ENCODE measurements at regions not wholly inside any gene's neighbourhood (a gene's known extent, or its start where the extent isn't known, plus 50 kb on each side); places are given as distances from the start of the nearest gene placed in this dataset.

- no peak overlapping the region for H2BK120ac ChIP-seq (ENCODE audit: low read depth, low read length)
- no peak for DNase-seq
- no peaks in the 10 kb centered on the region for H3K4me1 ChIP-seq (ENCODE audit: control insufficient read depth, low read depth, low read length)
- no peak overlapping the region for H3K18ac ChIP-seq (ENCODE audit: low read length)
- H2AK5ac ChIP-seq (ENCODE audit: low read length): no peak overlapping the region
- no peaks in the 10 kb centered on the region for H3K79me2 ChIP-seq (ENCODE audit: control insufficient read depth, insufficient read depth, low read length)
- H3K36me3 ChIP-seq (ENCODE audit: control insufficient read depth, insufficient read depth, low read length): no peaks in the 10 kb centered on the region
- no peak overlapping the region for H3K9ac ChIP-seq (ENCODE audit: low read length)
- H3K23ac ChIP-seq (ENCODE audit: low read length): no peak overlapping the region
- H4K8ac ChIP-seq (ENCODE audit: low read depth, low read length): no peak overlapping the region
- no CpG with 5 or more reads among the region's 2 CpGs for WGBS (ENCODE audit: extremely low coverage, insufficient coverage, low lambda C conversion rate)
- no peak overlapping the region for H2BK5ac ChIP-seq (ENCODE audit: low read length)
- H3K27me3 ChIP-seq (ENCODE audit: insufficient read depth, low read length, poor library complexity): no peaks in the 10 kb centered on the region
- H3K27ac ChIP-seq (ENCODE audit: low read depth, low read length): no peak overlapping the region
- no peak overlapping the region for H4K5ac ChIP-seq (ENCODE audit: low read length)
- H3K4me2 ChIP-seq (ENCODE audit: low read length): no peak overlapping the region
- no peak overlapping the region for H2BK15ac ChIP-seq (replicated peaks; ENCODE audit: low read depth)
- no peak overlapping the region for H3K4ac ChIP-seq (ENCODE audit: low read depth, low read length)
- H3K79me1 ChIP-seq (ENCODE audit: low read length): no peaks in the 10 kb centered on the region
- no peak overlapping the region for H3K56ac ChIP-seq (ENCODE audit: low read length)
- H3K4me3 ChIP-seq (ENCODE audit: low read length): no peak overlapping the region
Measured at GRCh38 chr5:39561421-39561820, 136.6 kb upstream of the DAB2 start.

- no peak overlapping the region for H3K4me2 ChIP-seq (ENCODE audit: low read length)
- H2BK120ac ChIP-seq (ENCODE audit: low read depth, low read length): no peak overlapping the region
- no peak overlapping the region for H4K8ac ChIP-seq (ENCODE audit: low read depth, low read length)
- no peak for DNase-seq
- H2BK5ac ChIP-seq (ENCODE audit: low read length): no peak overlapping the region
- H2BK15ac ChIP-seq (replicated peaks; ENCODE audit: low read depth): no peak overlapping the region
- no peak overlapping the region for H3K56ac ChIP-seq (ENCODE audit: low read length)
- no peak overlapping the region for H2AK5ac ChIP-seq (ENCODE audit: low read length)
- H3K18ac ChIP-seq (ENCODE audit: low read length): no peak overlapping the region
- H4K5ac ChIP-seq (ENCODE audit: low read length): no peak overlapping the region
- H3K79me2 ChIP-seq (ENCODE audit: control insufficient read depth, insufficient read depth, low read length): no peaks in the 10 kb centered on the region
- H3K9ac ChIP-seq (ENCODE audit: low read length): no peak overlapping the region
- H3K4me3 ChIP-seq (ENCODE audit: low read length): no peak overlapping the region
- H3K27ac ChIP-seq (ENCODE audit: low read depth, low read length): no peak overlapping the region
- no peaks in the 10 kb centered on the region for H3K27me3 ChIP-seq (ENCODE audit: insufficient read depth, low read length, poor library complexity)
- H3K79me1 ChIP-seq (ENCODE audit: low read length): no peaks in the 10 kb centered on the region
- H3K4ac ChIP-seq (ENCODE audit: low read depth, low read length): no peak overlapping the region
- no peak overlapping the region for H3K23ac ChIP-seq (ENCODE audit: low read length)
- no peaks in the 10 kb centered on the region for H3K4me1 ChIP-seq (ENCODE audit: control insufficient read depth, low read depth, low read length)
- no peaks in the 10 kb centered on the region for H3K36me3 ChIP-seq (ENCODE audit: control insufficient read depth, insufficient read depth, low read length)
- no CpG with 5 or more reads among the region's 2 CpGs for WGBS (ENCODE audit: extremely low coverage, insufficient coverage, low lambda C conversion rate)
Measured at GRCh38 chr5:39560726-39561125, 135.9 kb upstream of the DAB2 start.

- Histone ChIP-seq H3K56ac (ENCODE audit: low read length) (no peak overlapping the region), H3K23ac (ENCODE audit: low read length) (no peak overlapping the region), H3K36me3 (ENCODE audit: control insufficient read depth, insufficient read depth, low read length) (no peaks in the 10 kb centered on the region), H3K79me1 (ENCODE audit: low read length) (no peaks in the 10 kb centered on the region), H2BK15ac (replicated peaks; ENCODE audit: low read depth) (no peak overlapping the region), H3K4me2 (ENCODE audit: low read length) (no peak overlapping the region), H3K27ac (ENCODE audit: low read depth, low read length) (no peak overlapping the region), H3K79me2 (ENCODE audit: control insufficient read depth, insufficient read depth, low read length) (no peaks in the 10 kb centered on the region), H2BK120ac (ENCODE audit: low read depth, low read length) (no peak overlapping the region), H3K18ac (ENCODE audit: low read length) (no peak overlapping the region), H4K8ac (ENCODE audit: low read depth, low read length) (no peak overlapping the region), H3K27me3 (ENCODE audit: insufficient read depth, low read length, poor library complexity) (no peaks in the 10 kb centered on the region), H3K4ac (ENCODE audit: low read depth, low read length) (no peak overlapping the region), H3K4me1 (ENCODE audit: control insufficient read depth, low read depth, low read length) (no peaks in the 10 kb centered on the region), H2BK5ac (ENCODE audit: low read length) (no peak overlapping the region), H2AK5ac (ENCODE audit: low read length) (no peak overlapping the region), H3K4me3 (ENCODE audit: low read length) (no peak overlapping the region), H4K5ac (ENCODE audit: low read length) (no peak overlapping the region), H3K9ac (ENCODE audit: low read length) (no peak overlapping the region)
- 100% methylated on average over 1 of the region's 2 CpGs for WGBS (ENCODE audit: extremely low coverage, insufficient coverage, low lambda C conversion rate)
- no peak for DNase-seq
Measured at GRCh38 chr5:39559923-39560322, 135.1 kb upstream of the DAB2 start.

- DNase-seq: no peak
- Histone ChIP-seq H4K5ac (ENCODE audit: low read length) (no peak overlapping the region), H3K4me2 (ENCODE audit: low read length) (no peak overlapping the region), H3K4me1 (ENCODE audit: control insufficient read depth, low read depth, low read length) (no peaks in the 10 kb centered on the region), H2BK120ac (ENCODE audit: low read depth, low read length) (no peak overlapping the region), H4K8ac (ENCODE audit: low read depth, low read length) (no peak overlapping the region), H3K56ac (ENCODE audit: low read length) (no peak overlapping the region), H3K4ac (ENCODE audit: low read depth, low read length) (no peak overlapping the region), H3K9ac (ENCODE audit: low read length) (no peak overlapping the region), H2AK5ac (ENCODE audit: low read length) (no peak overlapping the region), H3K79me2 (ENCODE audit: control insufficient read depth, insufficient read depth, low read length) (no peaks in the 10 kb centered on the region), H3K18ac (ENCODE audit: low read length) (no peak overlapping the region), H2BK5ac (ENCODE audit: low read length) (no peak overlapping the region), H3K4me3 (ENCODE audit: low read length) (no peak overlapping the region), H3K23ac (ENCODE audit: low read length) (no peak overlapping the region), H3K27me3 (ENCODE audit: insufficient read depth, low read length, poor library complexity) (no peaks in the 10 kb centered on the region), H3K79me1 (ENCODE audit: low read length) (no peaks in the 10 kb centered on the region), H3K36me3 (ENCODE audit: control insufficient read depth, insufficient read depth, low read length) (no peaks in the 10 kb centered on the region), H2BK15ac (replicated peaks; ENCODE audit: low read depth) (no peak overlapping the region), H3K27ac (ENCODE audit: low read depth, low read length) (no peak overlapping the region)
- WGBS (ENCODE audit: extremely low coverage, insufficient coverage, low lambda C conversion rate): no CpG with 5 or more reads among the region's 3 CpGs
Measured at GRCh38 chr5:39558541-39558940, 133.8 kb upstream of the DAB2 start.

GRCh38 chr5:39555788-39556187, 131.0 kb upstream of the DAB2 start:
- Histone ChIP-seq H3K79me2 (ENCODE audit: control insufficient read depth, insufficient read depth, low read length) (no peaks in the 10 kb centered on the region), H3K56ac (ENCODE audit: low read length) (no peak overlapping the region), H3K9ac (ENCODE audit: low read length) (no peak overlapping the region), H3K27me3 (ENCODE audit: insufficient read depth, low read length, poor library complexity) (no peaks in the 10 kb centered on the region), H3K4me1 (ENCODE audit: control insufficient read depth, low read depth, low read length) (no peaks in the 10 kb centered on the region), H3K4me2 (ENCODE audit: low read length) (no peak overlapping the region), H4K8ac (ENCODE audit: low read depth, low read length) (no peak overlapping the region), H2BK15ac (replicated peaks; ENCODE audit: low read depth) (no peak overlapping the region), H3K23ac (ENCODE audit: low read length) (no peak overlapping the region), H3K27ac (ENCODE audit: low read depth, low read length) (no peak overlapping the region), H4K5ac (ENCODE audit: low read length) (no peak overlapping the region), H3K4ac (ENCODE audit: low read depth, low read length) (no peak overlapping the region), H3K18ac (ENCODE audit: low read length) (no peak overlapping the region), H2AK5ac (ENCODE audit: low read length) (no peak overlapping the region), H2BK120ac (ENCODE audit: low read depth, low read length) (no peak overlapping the region), H2BK5ac (ENCODE audit: low read length) (no peak overlapping the region), H3K36me3 (ENCODE audit: control insufficient read depth, insufficient read depth, low read length) (no peaks in the 10 kb centered on the region), H3K4me3 (ENCODE audit: low read length) (no peak overlapping the region), H3K79me1 (ENCODE audit: low read length) (no peaks in the 10 kb centered on the region)
- WGBS (ENCODE audit: extremely low coverage, insufficient coverage, low lambda C conversion rate): no CpG with 5 or more reads among the region's 4 CpGs
- no peak for DNase-seq

- Histone ChIP-seq H3K36me3 (ENCODE audit: control insufficient read depth, insufficient read depth, low read length) (no peaks in the 10 kb centered on the region), H3K4ac (ENCODE audit: low read depth, low read length) (no peak overlapping the region), H3K27ac (ENCODE audit: low read depth, low read length) (no peak overlapping the region), H3K79me1 (ENCODE audit: low read length) (no peaks in the 10 kb centered on the region), H4K5ac (ENCODE audit: low read length) (no peak overlapping the region), H3K18ac (ENCODE audit: low read length) (no peak overlapping the region), H4K8ac (ENCODE audit: low read depth, low read length) (no peak overlapping the region), H2BK15ac (replicated peaks; ENCODE audit: low read depth) (no peak overlapping the region), H3K79me2 (ENCODE audit: control insufficient read depth, insufficient read depth, low read length) (no peaks in the 10 kb centered on the region), H3K56ac (ENCODE audit: low read length) (no peak overlapping the region), H2BK120ac (ENCODE audit: low read depth, low read length) (no peak overlapping the region), H2BK5ac (ENCODE audit: low read length) (no peak overlapping the region), H3K4me2 (ENCODE audit: low read length) (no peak overlapping the region), H3K4me1 (ENCODE audit: control insufficient read depth, low read depth, low read length) (peaks cover 4% of the 10 kb centered on the region), H2AK5ac (ENCODE audit: low read length) (no peak overlapping the region), H3K9ac (ENCODE audit: low read length) (no peak overlapping the region), H3K27me3 (ENCODE audit: insufficient read depth, low read length, poor library complexity) (no peaks in the 10 kb centered on the region), H3K4me3 (ENCODE audit: low read length) (no peak overlapping the region), H3K23ac (ENCODE audit: low read length) (no peak overlapping the region)
- no CpG with 5 or more reads among the region's 9 CpGs for WGBS (ENCODE audit: extremely low coverage, insufficient coverage, low lambda C conversion rate)
- DNase-seq: peak; percentile 63
Measured at GRCh38 chr5:39547553-39548154, 122.9 kb upstream of the DAB2 start.
